Muscle of leg (tissue), 3 donors: ENCODE measurements at regions not wholly inside any gene's neighbourhood (a gene's known extent, or its start where the extent isn't known, plus 50 kb on each side); places are given as distances from the start of the nearest gene placed in this dataset.
A peak's percentile ranks its signal among the peaks of the same experiment; 100 is the strongest.
"Not testable (repeated sequence)": the region's sequence is repeated elsewhere in the genome, so short reads cannot be mapped to it uniquely, and the experiment has no call there.

Source experiments
- DNase-seq: peaks from one replicate; pipeline ENCODE4 v3.0.0; 2013
- H3K27ac ChIP-seq: one replicate; pipeline ENCODE4 v1.5.1; 2013; ENCODE audit warnings: mild to moderate bottlenecking, low read length, control low read depth
- H3K27me3 ChIP-seq: one replicate; pipeline ENCODE4 v1.6.1; 2013; ENCODE audit warnings: low read length; ENCODE audit not compliant: control insufficient read depth, insufficient read depth
- H3K36me3 ChIP-seq: one replicate; pipeline ENCODE4 v1.6.1; 2013; ENCODE audit warnings: low read length; ENCODE audit not compliant: control insufficient read depth, insufficient read depth
- H3K4me1 ChIP-seq: one replicate; pipeline ENCODE4 v1.6.1; 2013; ENCODE audit warnings: low read length; ENCODE audit not compliant: control insufficient read depth, insufficient read depth
- H3K4me3 ChIP-seq: one replicate; pipeline ENCODE4 v1.5.1; 2013; ENCODE audit warnings: low read length, control low read depth
- H3K9me3 ChIP-seq: replicated peaks from 2 replicates; pipeline ENCODE4 v1.6.1; 2013; ENCODE audit warnings: low read depth, low read length; ENCODE audit not compliant: control insufficient read depth
- WGBS: methylation state at CpG from one replicate; pipeline ENCODE4 v1.1.5; 2013; ENCODE audit warnings: missing lambda C conversion rate; ENCODE audit not compliant: insufficient coverage; 5-methylcytosine and 5-hydroxymethylcytosine counted together

DNA sequence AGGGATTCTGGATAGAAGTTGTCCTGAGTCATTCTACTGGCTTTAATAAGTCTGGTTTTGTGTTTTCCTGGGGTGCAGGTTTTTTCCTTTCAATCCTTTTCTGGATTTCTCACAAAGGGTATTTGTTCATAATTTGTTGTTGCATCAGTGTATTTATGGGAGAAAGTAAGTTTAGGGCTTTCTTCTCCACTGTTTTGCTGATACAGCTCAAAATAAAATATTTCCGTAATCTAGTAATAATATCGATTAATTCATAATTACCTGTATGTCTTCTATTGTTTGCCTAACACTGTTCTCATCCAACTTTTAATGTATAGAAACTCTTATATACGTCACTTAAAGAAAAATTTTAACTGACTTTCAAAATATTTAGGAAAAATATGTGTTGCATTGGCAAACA is 728.2 kb downstream of the LUZP2 start:
- no peak overlapping the region for H3K27ac ChIP-seq
- no peak for DNase-seq
- no peaks in the 10 kb centered on the region for H3K27me3 ChIP-seq
- H3K4me3 ChIP-seq, result no peak overlapping the region
- no peaks in the 10 kb centered on the region for H3K9me3 ChIP-seq
- no CpG with 5 or more reads among the region's 3 CpGs for WGBS
- H3K4me1 ChIP-seq, result no peaks in the 10 kb centered on the region
- no peaks in the 10 kb centered on the region for H3K36me3 ChIP-seq

GRCh38 chr11:25242928-25243327 is 746.1 kb downstream of the LUZP2 start:
- no peak overlapping the region for H3K27ac ChIP-seq
- H3K9me3 ChIP-seq, result peaks cover 2% of the 10 kb centered on the region
- H3K4me3 ChIP-seq, result no peak overlapping the region
- H3K36me3 ChIP-seq, result no peaks in the 10 kb centered on the region
- no peaks in the 10 kb centered on the region for H3K4me1 ChIP-seq
- DNase-seq, result no peak
- no peaks in the 10 kb centered on the region for H3K27me3 ChIP-seq

- H3K27me3 ChIP-seq, result no peaks in the 10 kb centered on the region
- DNase-seq, result no peak
- H3K4me3 ChIP-seq, result no peak overlapping the region
- no peaks in the 10 kb centered on the region for H3K36me3 ChIP-seq
- H3K9me3 ChIP-seq, result peaks cover 2% of the 10 kb centered on the region
- no peaks in the 10 kb centered on the region for H3K4me1 ChIP-seq
- H3K27ac ChIP-seq, result no peak overlapping the region
- WGBS, result no CpG with 5 or more reads among the region's 2 CpGs
These were observed 747.3 kb downstream of the LUZP2 start for GRCh38 chr11:25244126-25244525.

- DNase-seq, result no peak
- WGBS, result no CpG with 5 or more reads among the region's 1 CpG
These were observed 750.5 kb downstream of the LUZP2 start for GRCh38 chr11:25247336-25247735.

DNA sequence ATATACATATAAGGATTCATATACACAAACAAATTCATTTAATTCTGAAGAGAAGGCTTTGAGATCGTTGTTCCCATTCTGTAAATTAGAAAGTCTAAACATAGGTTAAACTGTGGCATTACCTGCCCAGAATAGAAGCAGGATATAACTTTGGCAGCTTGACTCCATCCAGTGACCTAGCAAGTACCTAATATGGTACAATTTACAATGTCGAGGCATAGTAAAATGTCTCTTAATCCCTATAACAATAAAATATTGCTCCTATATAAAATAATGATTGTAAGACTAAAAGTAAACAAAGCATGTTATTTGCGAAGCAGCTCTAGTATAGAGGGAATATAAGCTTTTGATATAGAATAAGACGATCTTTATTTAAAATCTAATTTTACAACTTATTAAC is 756.0 kb downstream of the LUZP2 start:
- Histone ChIP-seq H3K36me3 (no peaks in the 10 kb centered on the region), H3K4me3 (no peak overlapping the region), H3K27me3 (no peaks in the 10 kb centered on the region), H3K4me1 (no peaks in the 10 kb centered on the region), H3K27ac (no peak overlapping the region), H3K9me3 (no peaks in the 10 kb centered on the region)
- no CpG with 5 or more reads among the region's 4 CpGs for WGBS
- no peak for DNase-seq

More at GRCh38 chr11:25247336-25247735, 750.5 kb downstream of the LUZP2 start:
- no peak overlapping the region for H3K27ac ChIP-seq
- H3K4me3 ChIP-seq, result no peak overlapping the region
- H3K9me3 ChIP-seq, result peaks cover 2% of the 10 kb centered on the region
- no peaks in the 10 kb centered on the region for H3K36me3 ChIP-seq
- no peaks in the 10 kb centered on the region for H3K4me1 ChIP-seq
- H3K27me3 ChIP-seq, result no peaks in the 10 kb centered on the region

- not testable (repeated sequence) for H3K4me3 ChIP-seq, H3K27ac ChIP-seq, H3K36me3 ChIP-seq, H3K27me3 ChIP-seq, H3K4me1 ChIP-seq, DNase-seq, H3K9me3 ChIP-seq
- no CpG with 5 or more reads among the region's 4 CpGs for WGBS
These were observed 767.0 kb downstream of the LUZP2 start for GRCh38 chr11:25263861-25264260.

GRCh38 chr11:25271301-25271700 is 774.4 kb downstream of the LUZP2 start:
- Histone ChIP-seq H3K9me3 (no peaks in the 10 kb centered on the region), H3K4me1 (no peaks in the 10 kb centered on the region), H3K27me3 (no peaks in the 10 kb centered on the region), H3K27ac (no peak overlapping the region), H3K4me3 (no peak overlapping the region), H3K36me3 (no peaks in the 10 kb centered on the region)
- peak; percentile 1 for DNase-seq

DNA sequence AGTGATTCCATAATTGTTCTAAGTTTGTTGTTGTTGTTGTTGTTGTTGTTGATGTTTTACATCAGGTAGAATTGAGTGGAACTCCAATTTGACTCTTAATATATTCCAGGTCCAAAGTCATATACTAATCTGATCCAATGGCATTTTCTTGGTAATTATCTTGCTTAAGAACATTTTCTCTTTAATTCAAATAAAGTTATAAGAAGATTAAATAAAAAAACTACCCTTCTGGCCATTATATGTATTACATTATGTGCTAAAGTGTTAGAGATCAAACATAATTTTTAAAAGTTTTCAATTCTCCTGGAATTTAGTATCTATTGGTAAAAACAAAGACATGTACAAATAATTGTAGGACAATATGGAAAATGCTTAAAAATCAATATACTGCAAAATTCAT is 775.4 kb downstream of the LUZP2 start:
- no peaks in the 10 kb centered on the region for H3K9me3 ChIP-seq
- H3K4me1 ChIP-seq, result no peaks in the 10 kb centered on the region
- no peaks in the 10 kb centered on the region for H3K36me3 ChIP-seq
- no peak for DNase-seq
- H3K27ac ChIP-seq, result no peak overlapping the region
- H3K27me3 ChIP-seq, result no peaks in the 10 kb centered on the region
- no peak overlapping the region for H3K4me3 ChIP-seq

- 98% methylated on average over 7 of the region's 7 CpGs for WGBS
- not testable (repeated sequence) for H3K4me3 ChIP-seq, DNase-seq, H3K4me1 ChIP-seq, H3K27ac ChIP-seq, H3K27me3 ChIP-seq, H3K9me3 ChIP-seq, H3K36me3 ChIP-seq
These were observed 784.0 kb downstream of the LUZP2 start for GRCh38 chr11:25280821-25281220.

- no peak for DNase-seq
- H3K27ac ChIP-seq, result no peak overlapping the region
- no peaks in the 10 kb centered on the region for H3K27me3 ChIP-seq
- H3K4me3 ChIP-seq, result no peak overlapping the region
- H3K4me1 ChIP-seq, result no peaks in the 10 kb centered on the region
- H3K36me3 ChIP-seq, result no peaks in the 10 kb centered on the region
- no peaks in the 10 kb centered on the region for H3K9me3 ChIP-seq
- WGBS, result no CpG with 5 or more reads among the region's 1 CpG
These were observed 796.3 kb downstream of the LUZP2 start for GRCh38 chr11:25293166-25293565.

DNA sequence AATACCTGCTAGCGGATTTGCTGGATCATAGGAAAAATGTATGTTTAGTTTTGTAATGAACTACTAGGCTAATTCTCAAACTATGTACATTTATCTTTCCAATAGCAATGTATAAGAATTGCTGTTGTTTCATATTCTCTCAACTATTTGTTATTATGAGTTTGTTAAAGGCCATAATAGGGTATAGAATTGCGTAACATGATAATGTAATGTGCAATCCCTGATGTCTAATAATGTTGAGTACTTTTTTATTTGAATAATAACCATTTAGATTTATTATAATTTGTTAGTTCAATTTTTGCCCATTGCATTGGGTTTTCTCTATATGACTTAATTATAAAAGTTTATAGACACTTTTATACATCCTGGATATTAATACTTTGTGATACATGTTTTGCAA is 801.6 kb downstream of the LUZP2 start:
- H3K27me3 ChIP-seq, result no peaks in the 10 kb centered on the region
- H3K4me1 ChIP-seq, result no peaks in the 10 kb centered on the region
- no peak overlapping the region for H3K27ac ChIP-seq
- no peak for DNase-seq
- WGBS, result no CpG with 5 or more reads among the region's 2 CpGs
- H3K36me3 ChIP-seq, result no peaks in the 10 kb centered on the region
- H3K9me3 ChIP-seq, result no peaks in the 10 kb centered on the region
- no peak overlapping the region for H3K4me3 ChIP-seq
